Gastroesophageal sphincter (tissue), 4 donors: ENCODE measurements at regions not wholly inside any gene's neighbourhood (a gene's known extent, or its start where the extent isn't known, plus 50 kb on each side); places are given as distances from the start of the nearest gene placed in this dataset.
"Not testable (repeated sequence)": the region's sequence is repeated elsewhere in the genome, so short reads cannot be mapped to it uniquely, and the experiment has no call there.

Experiments used
- ATAC-seq: fragments of 150-250 bp; one replicate; pipeline ENCODE4 v1.9.1; 2016; ENCODE audit warnings: mild to moderate bottlenecking, moderate library complexity
- H3K27ac ChIP-seq, 4 donors: fragments of 200-600 bp; sonication (generic) in 3 of 4; 1 replicate in 3 of 4; 2 replicates in 1 of 4; pipeline ENCODE4 v1.5.1; 2016 to 2019
- H3K27me3 ChIP-seq: fragments of 200-600 bp; sonication (generic); one replicate; pipeline ENCODE4 v1.5.1; 2019
- H3K36me3 ChIP-seq, 2 donors: fragments of 200-600 bp; sonication (generic); one replicate each; pipeline ENCODE4 v1.5.1; 2019; ENCODE audit warnings: control low read depth in 1 of 2
- H3K4me1 ChIP-seq, 3 donors: fragments of 200-600 bp; sonication (generic); 1 replicate in 2 of 3; 2 replicates in 1 of 3; pipeline ENCODE4 v1.5.1; 2016 to 2019; ENCODE audit warnings: control low read depth in 2 of 3
- H3K4me3 ChIP-seq, 2 donors: fragments of 200-600 bp; sonication (generic); one replicate each; pipeline ENCODE4 v1.5.1; 2019; ENCODE audit warnings: mild to moderate bottlenecking in 1 of 2, moderate library complexity in 1 of 2
- H3K9me3 ChIP-seq, 3 donors: fragments of 200-600 bp; sonication (generic); one replicate each; pipeline ENCODE4 v1.5.1; 2017 to 2019; ENCODE audit warnings: control low read depth in 2 of 3
- EP300 ChIP-seq: sonication (generic); formaldehyde crosslinking; IDR thresholded peaks from one replicate; pipeline ENCODE4 v1.6.1; 2017; ENCODE audit warnings: antibody characterized with exemption, mild to moderate bottlenecking
- POLR2A ChIP-seq, 2 donors: fragments of 450-650 bp; IDR thresholded peaks; one replicate each; pipeline ENCODE4 v1.6.1; 2017; ENCODE audit warnings: antibody characterized with exemption in 2 of 2, mild to moderate bottlenecking in 2 of 2, moderate library complexity in 1 of 2
- POLR2AphosphoS5 ChIP-seq: sonication (generic); formaldehyde crosslinking; IDR thresholded peaks from one replicate; pipeline ENCODE4 v1.6.1; 2017; ENCODE audit warnings: antibody characterized with exemption
- WGBS, 2 donors: methylation state at CpG; one replicate each; pipeline ENCODE4 v1.1.5; 2018; ENCODE audit warnings: low coverage in 1 of 2; 5-methylcytosine and 5-hydroxymethylcytosine counted together
- TF ChIP-seq, protein P1 (sequence below), 4 experiments: fragments of 200-600 bp in 2 of 4; fragments of 450-650 bp in 2 of 4; sonication (generic) in 1 of 4; IDR thresholded peaks; one replicate each; pipeline ENCODE4 v1.5.1; 2017 to 2019; ENCODE audit warnings: antibody characterized with exemption in 4 of 4, mild to moderate bottlenecking in 2 of 4, moderate library complexity in 2 of 4

DNA sequence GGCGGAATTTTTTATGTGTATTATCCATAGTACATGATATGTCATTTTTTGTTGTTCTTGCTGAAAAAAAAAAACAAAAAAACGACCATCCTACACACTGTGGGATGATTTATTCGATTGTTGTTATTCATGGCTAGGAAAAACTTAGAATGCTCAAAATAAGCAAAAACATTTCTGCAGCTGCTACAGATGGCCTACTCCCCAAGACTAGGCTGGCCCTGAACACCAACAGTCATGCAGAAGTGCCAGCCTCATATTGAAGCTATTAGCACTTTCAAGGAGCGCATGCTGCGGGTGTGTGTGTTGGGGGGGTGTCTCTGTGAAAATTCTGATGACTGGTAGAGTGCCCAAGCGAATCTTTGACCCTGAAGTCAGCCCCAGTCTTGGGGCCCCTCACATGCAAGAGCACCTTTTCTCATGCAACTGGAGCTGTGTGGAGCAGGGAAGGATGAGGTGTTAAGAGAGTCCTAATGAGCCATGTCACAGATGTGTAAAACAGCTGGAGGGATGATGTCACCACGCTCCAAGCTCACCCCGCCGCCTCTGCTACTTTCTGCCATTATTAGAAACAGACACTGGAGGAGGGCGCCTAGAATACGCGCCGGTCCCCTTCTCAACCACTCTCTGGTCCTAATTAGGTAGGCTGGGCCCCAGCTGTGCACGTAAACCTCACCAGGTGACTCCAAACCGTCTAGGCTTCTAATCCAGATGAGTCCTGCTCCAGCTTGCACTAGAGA lies 61.0 kb upstream of the SMIM23 start:
- TF ChIP-seq POLR2A (IDR thresholded peaks at IDR 0.05) = no peak
- no peak for TF ChIP-seq EP300
- no peak for TF ChIP-seq POLR2AphosphoS5
- TF ChIP-seq, protein P1, sequence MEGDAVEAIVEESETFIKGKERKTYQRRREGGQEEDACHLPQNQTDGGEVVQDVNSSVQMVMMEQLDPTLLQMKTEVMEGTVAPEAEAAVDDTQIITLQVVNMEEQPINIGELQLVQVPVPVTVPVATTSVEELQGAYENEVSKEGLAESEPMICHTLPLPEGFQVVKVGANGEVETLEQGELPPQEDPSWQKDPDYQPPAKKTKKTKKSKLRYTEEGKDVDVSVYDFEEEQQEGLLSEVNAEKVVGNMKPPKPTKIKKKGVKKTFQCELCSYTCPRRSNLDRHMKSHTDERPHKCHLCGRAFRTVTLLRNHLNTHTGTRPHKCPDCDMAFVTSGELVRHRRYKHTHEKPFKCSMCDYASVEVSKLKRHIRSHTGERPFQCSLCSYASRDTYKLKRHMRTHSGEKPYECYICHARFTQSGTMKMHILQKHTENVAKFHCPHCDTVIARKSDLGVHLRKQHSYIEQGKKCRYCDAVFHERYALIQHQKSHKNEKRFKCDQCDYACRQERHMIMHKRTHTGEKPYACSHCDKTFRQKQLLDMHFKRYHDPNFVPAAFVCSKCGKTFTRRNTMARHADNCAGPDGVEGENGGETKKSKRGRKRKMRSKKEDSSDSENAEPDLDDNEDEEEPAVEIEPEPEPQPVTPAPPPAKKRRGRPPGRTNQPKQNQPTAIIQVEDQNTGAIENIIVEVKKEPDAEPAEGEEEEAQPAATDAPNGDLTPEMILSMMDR (IDR thresholded peaks at IDR 0.05) = no peak
- Histone ChIP-seq H3K27me3 (no peaks in the 10 kb centered on the region), H3K4me3 (no peak overlapping the region), H3K36me3 (no peaks in the 10 kb centered on the region), H3K4me1 (no peaks in the 10 kb centered on the region), H3K27ac (no peak overlapping the region), H3K9me3 (peaks cover 0 to 30% (median 0%) of the 10 kb centered on the region in 3 donors)
- WGBS, 2 donors = 68 to 72% methylated on average over 4 to 13 of the region's 15 CpGs
- no peak for ATAC-seq

DNA sequence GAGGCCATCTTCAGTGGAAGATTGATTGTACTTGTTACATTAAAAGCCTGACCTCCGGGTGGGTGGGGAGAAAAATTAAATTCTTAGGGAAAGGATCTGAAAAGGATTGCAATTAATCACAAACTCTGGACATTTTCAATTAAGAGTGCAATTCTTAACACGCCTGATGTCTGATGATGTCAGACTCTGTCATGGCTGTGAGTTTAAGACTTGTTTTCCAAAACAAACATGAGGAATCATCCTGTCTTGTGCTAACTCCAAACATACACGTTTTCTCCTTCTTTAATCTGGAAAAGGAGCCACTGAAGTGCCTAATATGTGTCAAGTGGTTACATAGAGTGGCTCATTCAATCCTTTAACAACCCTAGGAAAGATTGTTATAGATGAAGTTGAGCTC lies 60.4 kb upstream of the SMIM23 start:
- Histone ChIP-seq H3K9me3 (peaks cover 0 to 30% (median 0%) of the 10 kb centered on the region in 3 donors), H3K4me1 (no peaks in the 10 kb centered on the region), H3K27me3 (no peaks in the 10 kb centered on the region), H3K4me3 (no peak overlapping the region), H3K36me3 (no peaks in the 10 kb centered on the region), H3K27ac (no peak overlapping the region)
- ATAC-seq = no peak
- TF ChIP-seq POLR2A (IDR thresholded peaks at IDR 0.05) = no peak
- no peak for TF ChIP-seq POLR2AphosphoS5
- TF ChIP-seq, protein P1 (IDR thresholded peaks at IDR 0.05) = no peak
- no peak for TF ChIP-seq EP300
- 55 to 58% methylated on average over 3 of the region's 3 CpGs for WGBS, 2 donors

DNA sequence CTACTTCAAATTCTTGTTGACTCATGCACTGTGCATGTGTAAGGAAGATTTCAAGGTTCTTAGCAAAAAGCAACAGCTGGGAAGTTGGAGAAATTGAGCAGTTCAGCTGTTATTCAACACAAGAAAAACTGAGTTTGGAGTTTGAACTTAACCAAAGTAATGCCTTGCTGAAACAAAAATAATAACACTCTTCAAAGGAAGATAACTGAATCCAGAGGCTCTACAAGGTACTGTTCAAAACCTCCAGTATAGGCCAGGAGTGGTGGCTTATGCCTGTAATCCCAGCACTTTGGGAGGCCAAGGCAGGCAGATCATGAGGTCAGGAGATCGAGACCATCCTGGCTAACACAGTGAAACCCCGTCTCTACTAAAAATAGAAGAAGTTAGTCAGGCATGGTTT lies 58.8 kb upstream of the SMIM23 start:
- H3K4me1 ChIP-seq, H3K36me3 ChIP-seq, H3K4me3 ChIP-seq, H3K27ac ChIP-seq, H3K27me3 ChIP-seq, ATAC-seq: not testable (repeated sequence)
- 100% methylated on average over 1 of the region's 2 CpGs; no CpG with 5 or more reads in 1 of the 2 donors for WGBS, 2 donors
- H3K9me3 ChIP-seq = peaks cover 0 to 30% (median 0%) of the 10 kb centered on the region in 3 donors

DNA sequence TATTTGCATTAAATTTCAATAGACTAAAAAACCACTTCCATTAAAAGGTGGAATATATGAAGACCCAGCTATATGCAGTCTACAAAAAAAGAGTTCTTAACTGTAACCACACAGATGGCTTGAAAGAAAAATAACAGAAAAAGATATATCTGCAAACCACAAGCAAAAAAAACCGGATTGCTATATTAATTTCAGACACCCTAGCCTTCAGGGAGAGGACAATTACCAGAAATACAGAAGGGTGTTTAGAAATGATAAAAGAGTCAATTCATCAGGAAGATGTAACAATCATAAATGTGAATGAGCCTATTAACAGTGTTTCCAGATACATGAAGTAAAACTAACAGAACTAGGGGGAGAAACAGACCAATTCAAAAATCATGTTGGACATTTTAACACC lies 56.9 kb upstream of the SMIM23 start:
- no peak for ATAC-seq
- no peaks in the 10 kb centered on the region for H3K4me1 ChIP-seq
- TF ChIP-seq POLR2A (IDR thresholded peaks at IDR 0.05) = no peak
- TF ChIP-seq, protein P1 (IDR thresholded peaks at IDR 0.05) = no peak
- H3K36me3 ChIP-seq = no peaks in the 10 kb centered on the region
- H3K27me3 ChIP-seq = no peaks in the 10 kb centered on the region
- peaks cover 0 to 30% (median 0%) of the 10 kb centered on the region in 3 donors for H3K9me3 ChIP-seq
- no peak overlapping the region for H3K4me3 ChIP-seq
- 70 to 85% methylated on average over 1 of the region's 1 CpG for WGBS, 2 donors
- H3K27ac ChIP-seq = no peak overlapping the region
